GM12872 (cell line): ENCODE measurements at regions not wholly inside any gene's neighbourhood (a gene's known extent, or its start where the extent isn't known, plus 50 kb on each side); places are given as distances from the start of the nearest gene placed in this dataset.

Experiments used
- CTCF ChIP-seq: IDR thresholded peaks from 3 replicates; pipeline ENCODE4 v1.5.1; 2011; ENCODE audit warnings: low read depth, mild to moderate bottlenecking, low read length, moderate library complexity; ENCODE audit not compliant: insufficient read depth

DNA sequence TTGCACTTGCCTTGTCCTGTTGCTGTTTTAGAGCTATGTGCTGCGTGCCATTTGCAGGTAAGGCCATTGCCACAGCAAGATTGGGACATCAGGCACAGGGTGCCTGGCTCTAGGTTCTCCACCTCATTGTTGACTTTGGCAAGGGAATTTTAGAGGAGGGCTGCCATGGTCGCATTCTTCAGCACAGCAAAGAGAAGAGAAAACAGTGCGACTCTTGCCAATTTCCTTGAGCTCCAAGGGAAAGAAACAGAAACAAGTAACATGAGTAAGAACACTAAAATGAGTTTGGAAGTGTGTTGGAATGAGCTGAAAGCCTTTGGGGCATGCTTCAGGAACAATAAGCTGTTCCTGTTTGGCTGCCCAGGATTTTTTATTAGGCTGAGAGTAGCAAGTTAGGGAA, 188.1 kb upstream of the IL12B start:
- no peak for TF ChIP-seq CTCF

GRCh38 chr5:159519365-159519764, 189.1 kb upstream of the IL12B start:
- TF ChIP-seq CTCF: no peak

DNA sequence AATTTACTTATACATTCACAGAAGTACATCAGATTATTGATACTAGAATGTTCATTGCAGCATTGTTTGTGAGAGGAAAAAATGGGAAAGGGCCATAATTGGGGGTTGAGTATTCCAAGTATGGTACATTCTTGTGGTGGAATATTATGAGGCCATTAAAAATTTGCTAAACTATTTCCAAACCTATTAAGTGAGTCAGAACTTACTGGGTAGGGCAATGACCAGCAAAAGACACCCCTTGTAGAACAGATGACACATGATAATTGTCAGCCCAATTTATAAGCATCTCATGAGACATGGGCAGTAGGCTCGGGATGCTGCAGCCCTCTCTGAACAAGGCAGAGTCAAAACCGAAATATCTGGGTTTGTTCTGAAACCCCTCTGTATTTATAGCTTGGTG, 192.6 kb upstream of the IL12B start:
- no peak for TF ChIP-seq CTCF

DNA sequence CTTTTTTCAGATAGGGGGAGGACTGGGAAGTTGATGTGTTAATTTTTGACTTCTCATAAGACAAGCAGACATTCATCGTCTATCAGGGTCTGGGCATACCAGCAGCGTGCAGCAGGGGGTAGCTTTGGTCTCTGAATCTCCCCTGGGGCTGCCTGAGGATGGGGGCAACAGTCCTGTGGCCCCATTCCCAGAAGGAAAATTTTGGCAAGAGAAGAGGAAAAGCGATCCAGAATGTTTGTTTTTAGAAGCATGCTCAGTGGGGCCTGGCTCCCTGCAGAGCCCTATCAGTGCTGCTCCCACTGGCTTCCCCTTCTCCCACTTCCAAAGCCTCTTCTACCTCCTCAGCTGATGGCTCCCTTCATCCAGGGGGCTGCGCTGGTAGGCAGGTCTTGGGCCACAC, 194.8 kb upstream of the IL12B start:
- no peak for TF ChIP-seq CTCF

DNA sequence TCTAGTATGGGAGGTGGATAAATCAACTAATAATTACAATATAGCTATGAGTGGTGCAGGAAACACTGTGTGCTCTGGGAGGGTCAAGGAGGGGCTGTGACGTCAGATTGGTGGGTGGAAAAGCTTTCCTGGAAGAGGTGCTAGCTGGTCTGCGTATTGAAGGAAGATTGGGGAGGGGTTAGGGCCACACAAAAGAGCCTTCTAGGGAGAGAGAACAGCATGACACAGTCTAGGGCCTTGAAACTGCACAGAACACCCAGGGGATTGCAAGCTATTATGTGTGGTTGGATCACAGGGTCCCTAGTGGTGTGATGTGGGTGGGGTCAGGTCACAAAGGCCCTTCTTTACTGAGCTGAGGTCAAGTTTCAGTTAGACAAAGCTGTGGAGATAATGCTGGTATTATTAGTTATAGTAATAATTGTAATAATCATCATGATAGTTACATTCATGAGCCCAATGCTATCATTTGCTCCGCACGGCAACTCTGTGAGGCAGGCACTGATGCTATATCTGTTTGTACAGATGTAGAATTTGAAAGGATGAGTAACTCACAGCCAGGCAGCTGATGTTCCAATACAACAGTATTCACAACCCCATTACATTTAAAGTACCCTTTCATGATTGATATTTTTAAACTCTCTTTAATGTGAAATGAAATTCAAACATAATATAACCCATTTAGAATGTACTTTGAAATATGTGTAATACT, 197.4 kb upstream of the IL12B start:
- no peak for TF ChIP-seq CTCF

GRCh38 chr5:159531554-159532105, 201.3 kb upstream of the IL12B start:
- no peak for TF ChIP-seq CTCF

GRCh38 chr5:159533197-159533596, 202.9 kb upstream of the IL12B start:
- no peak for TF ChIP-seq CTCF
